Adipocyte (in vitro differentiated cells): ENCODE measurements at regions not wholly inside any gene's neighbourhood (a gene's known extent, or its start where the extent isn't known, plus 50 kb on each side); places are given as distances from the start of the nearest gene placed in this dataset.
"Not testable (repeated sequence)": the region's sequence is repeated elsewhere in the genome, so short reads cannot be mapped to it uniquely, and the experiment has no call there.

Source experiments
- DNase-seq: peaks from one replicate; pipeline ENCODE4 v3.0.0-alpha.2; 2015; ENCODE audit warnings: low read depth
- H3K27me3 ChIP-seq: replicated peaks from 2 replicates; pipeline ENCODE4 v1.7.0; 2013; ENCODE audit warnings: mild to moderate bottlenecking, low read length, moderate library complexity; ENCODE audit not compliant: control insufficient read depth, insufficient read depth
- H3K36me3 ChIP-seq: 2 replicates; pipeline ENCODE4 v1.7.0; 2013; ENCODE audit warnings: low read length, mild to moderate bottlenecking, moderate library complexity; ENCODE audit not compliant: control insufficient read depth, insufficient read depth, severe bottlenecking
- H3K4me1 ChIP-seq: 2 replicates; pipeline ENCODE4 v1.7.0; 2013; ENCODE audit warnings: mild to moderate bottlenecking, low read length, moderate library complexity; ENCODE audit not compliant: control insufficient read depth, insufficient read depth
- H3K4me3 ChIP-seq: 2 replicates; pipeline ENCODE4 v1.7.0; 2013; ENCODE audit warnings: mild to moderate bottlenecking, low read length, moderate library complexity
- H3K9ac ChIP-seq: 2 replicates; pipeline ENCODE4 v1.7.0; 2013; ENCODE audit warnings: mild to moderate bottlenecking, low read length, moderate library complexity
- H3K9me3 ChIP-seq: 2 replicates; pipeline ENCODE4 v1.7.0; 2013; ENCODE audit warnings: mild to moderate bottlenecking, low read length, moderate library complexity; ENCODE audit not compliant: control insufficient read depth

- Histone ChIP-seq H3K4me1 (no peaks in the 10 kb centered on the region), H3K9ac (no peak overlapping the region), H3K4me3 (no peak overlapping the region), H3K9me3 (no peaks in the 10 kb centered on the region), H3K36me3 (no peaks in the 10 kb centered on the region), H3K27me3 (peaks cover 28% of the 10 kb centered on the region)
- no peak for DNase-seq
Observed at GRCh38 chr20:48528346-48528745, 299.5 kb downstream of the PREX1 start.

DNA sequence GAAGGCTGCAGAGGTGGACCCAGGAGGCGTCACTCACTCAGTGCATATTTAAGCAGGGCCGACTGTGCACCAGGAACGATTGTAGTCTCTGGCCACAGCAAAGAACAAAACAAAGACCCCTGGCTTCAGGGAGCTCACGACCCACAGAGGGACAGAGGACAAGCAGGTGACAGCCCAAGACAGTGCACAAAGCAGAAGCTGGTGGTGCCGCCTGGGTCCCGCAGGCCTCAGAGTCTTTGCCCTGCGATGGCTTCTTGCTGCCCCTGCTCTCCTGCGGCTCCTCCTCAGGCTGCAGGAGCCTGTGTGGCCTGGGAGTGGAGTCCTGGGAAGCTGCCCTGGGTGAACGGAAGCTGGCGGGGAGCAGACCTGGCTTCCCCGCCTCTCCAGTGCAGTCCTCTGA lies 300.0 kb downstream of the PREX1 start:
- Histone ChIP-seq H3K4me1 (no peaks in the 10 kb centered on the region), H3K27me3 (peaks cover 27% of the 10 kb centered on the region), H3K36me3 (no peaks in the 10 kb centered on the region)

GRCh38 chr20:48526936-48527335 lies 300.9 kb downstream of the PREX1 start:
- Histone ChIP-seq H3K9me3 (no peaks in the 10 kb centered on the region), H3K36me3 (no peaks in the 10 kb centered on the region), H3K4me1 (no peaks in the 10 kb centered on the region), H3K4me3 (no peak overlapping the region), H3K9ac (no peak overlapping the region), H3K27me3 (peaks cover 27% of the 10 kb centered on the region)
- DNase-seq, result no peak

More for the DNA sequence above, 300.0 kb downstream of the PREX1 start:
- H3K9ac ChIP-seq, result no peak overlapping the region
- no peak for DNase-seq
- H3K9me3 ChIP-seq, result no peaks in the 10 kb centered on the region
- no peak overlapping the region for H3K4me3 ChIP-seq

- DNase-seq, result no peak
- Histone ChIP-seq H3K4me1 (no peaks in the 10 kb centered on the region), H3K4me3 (no peak overlapping the region), H3K36me3 (no peaks in the 10 kb centered on the region), H3K27me3 (peaks cover 21% of the 10 kb centered on the region), H3K9me3 (no peaks in the 10 kb centered on the region), H3K9ac (no peak overlapping the region)
Observed at GRCh38 chr20:48525400-48525799, 302.4 kb downstream of the PREX1 start.

DNA sequence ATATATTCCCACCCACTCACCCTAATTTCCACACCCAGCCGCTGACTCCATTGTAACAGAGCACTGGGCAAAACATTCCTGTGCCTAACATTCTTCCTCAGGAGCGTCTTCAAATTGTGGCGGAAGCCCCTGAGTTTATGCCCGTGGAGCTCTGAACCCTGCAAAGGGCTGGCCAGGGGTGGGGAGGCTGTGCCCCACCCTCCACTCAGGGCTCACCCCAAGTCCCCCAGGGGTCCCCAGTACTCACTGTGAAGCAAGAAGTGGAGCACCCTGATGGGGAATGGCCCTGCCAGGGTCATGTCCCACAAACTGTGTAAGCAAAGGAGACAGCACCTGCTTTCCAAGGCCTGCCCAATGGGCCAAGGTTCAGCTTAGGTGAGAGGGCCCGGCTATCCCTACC lies 303.2 kb downstream of the PREX1 start:
- peaks cover 17% of the 10 kb centered on the region for H3K27me3 ChIP-seq
- H3K4me1 ChIP-seq, result no peaks in the 10 kb centered on the region
- H3K9ac ChIP-seq, result no peak overlapping the region
- H3K9me3 ChIP-seq, result no peaks in the 10 kb centered on the region
- no peak overlapping the region for H3K4me3 ChIP-seq
- no peaks in the 10 kb centered on the region for H3K36me3 ChIP-seq
- no peak for DNase-seq

DNA sequence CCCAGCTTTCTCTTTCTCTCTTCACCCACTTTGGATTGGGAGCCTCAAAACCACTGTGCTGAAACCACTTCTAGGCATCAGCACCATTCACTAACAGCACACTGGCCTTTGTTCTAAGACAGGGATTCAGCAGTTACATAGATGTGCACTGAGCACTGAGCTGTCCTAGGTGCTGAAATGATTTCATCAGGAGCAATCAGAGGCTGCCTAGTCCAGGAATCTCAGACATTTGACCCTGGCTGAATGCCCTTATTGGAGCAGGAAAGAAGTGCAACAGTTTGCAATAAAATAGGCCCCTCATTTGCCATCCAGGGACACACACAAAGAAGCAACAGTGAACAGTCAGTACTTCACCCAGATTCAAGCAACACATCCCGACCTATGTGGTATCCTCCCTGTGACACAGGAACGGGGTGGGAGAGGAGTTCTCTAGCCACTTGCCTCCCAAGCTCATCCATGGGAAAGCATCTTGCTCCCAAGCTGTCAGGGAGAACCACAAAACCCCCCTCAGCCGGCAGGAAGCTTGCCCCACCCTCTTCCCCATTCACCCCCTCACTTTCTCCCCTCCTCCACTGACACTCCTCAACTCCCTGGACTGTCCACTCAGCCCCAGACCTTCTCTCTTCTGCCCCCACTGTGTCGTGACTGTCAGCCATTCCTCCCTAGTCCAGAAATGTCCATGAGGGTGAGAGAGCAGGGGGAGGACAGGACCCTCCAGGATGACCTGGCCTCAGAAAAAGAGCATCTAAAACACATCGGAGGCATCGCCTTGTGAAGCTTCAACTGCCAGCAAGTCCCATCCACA lies 304.4 kb downstream of the PREX1 start:
- DNase-seq, result peak; percentile 68
- Histone ChIP-seq H3K27me3 (peaks cover 17% of the 10 kb centered on the region), H3K9ac (no peak overlapping the region), H3K9me3 (no peaks in the 10 kb centered on the region), H3K4me3 (no peak overlapping the region), H3K4me1 (no peaks in the 10 kb centered on the region), H3K36me3 (no peaks in the 10 kb centered on the region)

DNA sequence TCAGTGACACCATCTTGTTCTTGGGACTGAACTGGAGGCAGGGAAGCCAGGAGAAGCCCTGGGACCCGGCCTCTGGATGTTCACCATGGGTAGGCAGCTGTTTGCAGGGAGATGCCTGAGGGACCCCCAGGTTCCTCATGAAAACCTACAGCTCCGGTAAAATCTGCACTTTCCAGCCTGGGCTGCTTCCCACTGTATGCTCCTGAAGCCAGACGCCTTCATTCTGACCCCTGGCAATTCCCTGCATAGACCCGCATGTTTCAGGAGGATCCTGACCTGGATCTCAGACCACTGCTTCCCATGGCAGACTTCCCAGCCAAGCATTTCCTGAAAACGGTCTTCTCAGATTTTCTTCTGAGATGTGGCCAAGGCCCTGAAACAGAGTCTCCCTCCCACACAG lies 306.7 kb downstream of the PREX1 start:
- no peak for DNase-seq

GRCh38 chr20:48516196-48516595 lies 311.6 kb downstream of the PREX1 start:
- not testable (repeated sequence) for H3K36me3 ChIP-seq, H3K4me1 ChIP-seq, H3K4me3 ChIP-seq, H3K9me3 ChIP-seq, H3K9ac ChIP-seq, DNase-seq, H3K27me3 ChIP-seq

More for the DNA sequence above, 306.7 kb downstream of the PREX1 start:
- Histone ChIP-seq H3K4me3 (no peak overlapping the region), H3K27me3 (peaks cover 9% of the 10 kb centered on the region), H3K9ac (no peak overlapping the region), H3K36me3 (no peaks in the 10 kb centered on the region), H3K4me1 (no peaks in the 10 kb centered on the region), H3K9me3 (no peaks in the 10 kb centered on the region)

GRCh38 chr20:48514577-48514976 lies 313.2 kb downstream of the PREX1 start:
- H3K9me3 ChIP-seq, H3K36me3 ChIP-seq, H3K27me3 ChIP-seq, H3K9ac ChIP-seq, H3K4me1 ChIP-seq, DNase-seq, H3K4me3 ChIP-seq: not testable (repeated sequence)

- H3K9me3 ChIP-seq, H3K36me3 ChIP-seq, H3K27me3 ChIP-seq, H3K9ac ChIP-seq, DNase-seq, H3K4me3 ChIP-seq, H3K4me1 ChIP-seq: not testable (repeated sequence)
Observed at GRCh38 chr20:48512539-48512938, 315.3 kb downstream of the PREX1 start.

- H3K27me3 ChIP-seq, H3K9me3 ChIP-seq, DNase-seq, H3K4me1 ChIP-seq, H3K36me3 ChIP-seq, H3K4me3 ChIP-seq, H3K9ac ChIP-seq: not testable (repeated sequence)
Observed at GRCh38 chr20:48505066-48505465, 322.7 kb downstream of the PREX1 start.
